ENCODE measurements at regions not wholly inside any gene's neighbourhood (a gene's known extent, or its start where the extent isn't known, plus 50 kb on each side); places are given as distances from the start of the nearest gene placed in this dataset.
"Not testable (repeated sequence)": the region's sequence is repeated elsewhere in the genome, so short reads cannot be mapped to it uniquely, and the experiment has no call there.

DNA sequence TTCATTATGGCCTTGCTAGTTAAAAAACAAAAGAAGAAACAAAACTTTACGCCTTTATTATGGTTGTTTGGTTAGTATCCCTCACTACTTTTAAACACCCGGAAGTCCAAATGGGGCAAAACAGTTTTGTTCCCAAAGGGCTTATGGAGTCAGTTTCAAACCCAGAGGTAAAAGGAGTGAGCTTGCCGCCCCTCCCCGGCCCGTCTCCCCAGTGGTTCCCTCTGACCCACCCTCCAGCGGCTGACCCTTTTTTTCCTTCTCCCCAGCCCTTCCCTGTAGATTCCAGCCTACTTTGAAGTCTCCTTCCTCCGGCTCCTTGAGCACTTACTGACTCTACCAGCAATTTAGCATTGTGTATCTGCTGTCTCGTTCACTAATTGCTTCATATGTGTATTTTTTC is 209.2 kb downstream of the ICOS start:
- no peaks in the 10 kb centered on the region for H3K4me1 Mint-ChIP-seq (ENCODE audit: low read depth, unreplicated experiment)
- CTCF ChIA-PET, result interaction anchor here (0.6 to 1.7 kb wide), 6 partner anchors 16 to 546 kb away, joined by 3 to 9 read pairs (median 4); no protein-coding TSS in a partner anchor
- no TSS peak for BruUV-seq (replicated peaks)
- no peaks in the 10 kb centered on the region for H3K9me3 Mint-ChIP-seq (ENCODE audit: low read depth, unreplicated experiment)
- intact Hi-C loops (cut with micrococcal nuclease; ENCODE audit: unreplicated experiment), result loop anchor here (2.0 to 10.0 kb wide), 7 partner anchors 29 to 1529 kb away; no protein-coding TSS in a partner anchor
- H3K27ac Mint-ChIP-seq (ENCODE audit: unreplicated experiment), result peak overlapping the region; percentile 68
- H3K4me3 Mint-ChIP-seq (ENCODE audit: low read depth, unreplicated experiment), result peak overlapping the region; percentile 65
- peaks cover 8% of the 10 kb centered on the region for H3K36me3 Mint-ChIP-seq (ENCODE audit: insufficient read depth, unreplicated experiment)
- H3K27me3 Mint-ChIP-seq (ENCODE audit: unreplicated experiment), result peaks cover 55% of the 10 kb centered on the region
- TF ChIP-seq, protein P1, sequence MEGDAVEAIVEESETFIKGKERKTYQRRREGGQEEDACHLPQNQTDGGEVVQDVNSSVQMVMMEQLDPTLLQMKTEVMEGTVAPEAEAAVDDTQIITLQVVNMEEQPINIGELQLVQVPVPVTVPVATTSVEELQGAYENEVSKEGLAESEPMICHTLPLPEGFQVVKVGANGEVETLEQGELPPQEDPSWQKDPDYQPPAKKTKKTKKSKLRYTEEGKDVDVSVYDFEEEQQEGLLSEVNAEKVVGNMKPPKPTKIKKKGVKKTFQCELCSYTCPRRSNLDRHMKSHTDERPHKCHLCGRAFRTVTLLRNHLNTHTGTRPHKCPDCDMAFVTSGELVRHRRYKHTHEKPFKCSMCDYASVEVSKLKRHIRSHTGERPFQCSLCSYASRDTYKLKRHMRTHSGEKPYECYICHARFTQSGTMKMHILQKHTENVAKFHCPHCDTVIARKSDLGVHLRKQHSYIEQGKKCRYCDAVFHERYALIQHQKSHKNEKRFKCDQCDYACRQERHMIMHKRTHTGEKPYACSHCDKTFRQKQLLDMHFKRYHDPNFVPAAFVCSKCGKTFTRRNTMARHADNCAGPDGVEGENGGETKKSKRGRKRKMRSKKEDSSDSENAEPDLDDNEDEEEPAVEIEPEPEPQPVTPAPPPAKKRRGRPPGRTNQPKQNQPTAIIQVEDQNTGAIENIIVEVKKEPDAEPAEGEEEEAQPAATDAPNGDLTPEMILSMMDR (IDR thresholded peaks at IDR 0.05; ENCODE audit: unreplicated experiment), result no peak
- peak; percentile 14 for DNase-seq

DNA sequence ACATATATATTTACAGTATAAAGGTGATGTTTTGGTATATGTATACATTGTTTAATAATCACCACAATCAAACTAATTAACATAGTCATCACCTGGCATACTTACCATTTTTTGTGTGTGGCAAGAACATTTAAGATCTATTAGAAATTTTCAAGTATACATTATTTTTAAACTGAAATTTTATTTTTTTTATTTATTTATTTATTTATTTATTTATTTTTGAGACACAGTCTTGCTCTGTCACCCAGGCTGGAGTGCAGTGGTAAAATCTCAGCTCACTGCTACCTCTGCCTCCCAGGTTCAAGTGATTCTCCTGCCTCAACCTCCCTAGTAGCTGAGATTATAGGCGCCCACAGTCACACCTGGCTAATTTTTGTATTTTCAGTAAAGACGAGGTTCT is 210.5 kb downstream of the ICOS start:
- CTCF ChIA-PET; BruUV-seq (replicated peaks); H3K36me3 Mint-ChIP-seq (ENCODE audit: insufficient read depth, unreplicated experiment); H3K4me1 Mint-ChIP-seq (ENCODE audit: low read depth, unreplicated experiment); H3K9me3 Mint-ChIP-seq (ENCODE audit: low read depth, unreplicated experiment); DNase-seq; H3K4me3 Mint-ChIP-seq (ENCODE audit: low read depth, unreplicated experiment); H3K27ac Mint-ChIP-seq (ENCODE audit: unreplicated experiment): not testable (repeated sequence)
- intact Hi-C loops (cut with micrococcal nuclease; ENCODE audit: unreplicated experiment), result loop anchor here (5.0 to 10.0 kb wide), 3 partner anchors 122 to 1528 kb away; no protein-coding TSS in a partner anchor
- H3K27me3 Mint-ChIP-seq (ENCODE audit: unreplicated experiment), result peaks cover 58% of the 10 kb centered on the region

DNA sequence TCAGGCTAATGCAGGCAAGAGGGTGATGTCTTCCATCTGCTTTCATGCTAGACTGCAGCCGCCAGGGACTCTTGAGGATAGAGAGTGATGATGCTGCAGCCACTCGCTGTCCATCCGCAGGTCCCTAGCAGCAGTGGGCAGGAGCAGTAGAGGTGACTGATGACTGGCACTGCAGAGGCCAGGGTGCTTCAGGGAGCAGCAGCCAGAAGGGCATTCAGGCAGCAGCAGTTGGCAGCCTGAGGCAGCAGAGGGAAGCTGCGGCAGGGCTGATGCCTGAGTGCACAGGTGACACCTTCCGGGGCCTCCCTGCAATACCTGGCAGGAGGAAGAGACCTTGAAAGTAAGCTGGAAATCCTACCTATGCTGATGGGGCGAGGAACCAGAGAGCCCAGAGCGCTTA is 214.2 kb downstream of the ICOS start:
- DNase-seq, result no peak
- no peak overlapping the region for H3K27ac Mint-ChIP-seq (ENCODE audit: unreplicated experiment)
- H3K9me3 Mint-ChIP-seq (ENCODE audit: low read depth, unreplicated experiment), result no peaks in the 10 kb centered on the region
- TF ChIP-seq, protein P1 (IDR thresholded peaks at IDR 0.05; ENCODE audit: unreplicated experiment), result no peak
- CTCF ChIA-PET, result interaction anchor here (0.5 kb wide), 1 partner anchor 1773 kb away, joined by 3 read pairs; no protein-coding TSS in a partner anchor
- H3K4me1 Mint-ChIP-seq (ENCODE audit: low read depth, unreplicated experiment), result no peaks in the 10 kb centered on the region
- H3K36me3 Mint-ChIP-seq (ENCODE audit: insufficient read depth, unreplicated experiment), result peaks cover 1% of the 10 kb centered on the region
- intact Hi-C loops (cut with micrococcal nuclease; ENCODE audit: unreplicated experiment), result no loop called here
- peaks cover 37% of the 10 kb centered on the region for H3K27me3 Mint-ChIP-seq (ENCODE audit: unreplicated experiment)
- no peak overlapping the region for H3K4me3 Mint-ChIP-seq (ENCODE audit: low read depth, unreplicated experiment)
- no TSS peak for BruUV-seq (replicated peaks)

DNA sequence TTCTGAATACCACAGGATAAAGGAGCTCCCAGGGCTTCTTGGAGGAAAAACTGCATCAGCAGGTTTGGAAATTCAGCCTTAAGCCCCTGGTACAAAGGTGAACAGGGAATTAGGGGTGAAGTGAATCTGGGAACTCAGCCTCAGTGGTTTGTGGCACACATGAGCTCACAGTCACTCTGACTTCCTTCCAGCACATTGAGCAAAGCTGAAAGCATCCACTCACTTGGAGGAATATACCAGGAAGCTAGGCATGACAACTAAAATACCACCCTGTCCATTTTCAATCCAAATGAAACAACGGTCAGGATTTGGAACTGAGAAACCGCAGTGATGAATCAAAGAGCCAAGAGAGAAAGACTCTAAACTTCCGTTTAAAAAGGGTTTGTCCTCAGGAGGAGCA is 216.1 kb downstream of the ICOS start:
- TF ChIP-seq, protein P1 (IDR thresholded peaks at IDR 0.05; ENCODE audit: unreplicated experiment), result no peak
- no peaks in the 10 kb centered on the region for H3K9me3 Mint-ChIP-seq (ENCODE audit: low read depth, unreplicated experiment)
- H3K4me1 Mint-ChIP-seq (ENCODE audit: low read depth, unreplicated experiment), result no peaks in the 10 kb centered on the region
- H3K4me3 Mint-ChIP-seq (ENCODE audit: low read depth, unreplicated experiment), result no peak overlapping the region
- CTCF ChIA-PET, result interaction anchor here (0.9 kb wide), 1 partner anchor 449 kb away, joined by 3 read pairs; no protein-coding TSS in a partner anchor
- no peaks in the 10 kb centered on the region for H3K36me3 Mint-ChIP-seq (ENCODE audit: insufficient read depth, unreplicated experiment)
- no TSS peak for BruUV-seq (replicated peaks)
- no peak overlapping the region for H3K27ac Mint-ChIP-seq (ENCODE audit: unreplicated experiment)
- no peak for DNase-seq
- H3K27me3 Mint-ChIP-seq (ENCODE audit: unreplicated experiment), result peaks cover 37% of the 10 kb centered on the region
- intact Hi-C loops (cut with micrococcal nuclease; ENCODE audit: unreplicated experiment), result no loop called here

DNA sequence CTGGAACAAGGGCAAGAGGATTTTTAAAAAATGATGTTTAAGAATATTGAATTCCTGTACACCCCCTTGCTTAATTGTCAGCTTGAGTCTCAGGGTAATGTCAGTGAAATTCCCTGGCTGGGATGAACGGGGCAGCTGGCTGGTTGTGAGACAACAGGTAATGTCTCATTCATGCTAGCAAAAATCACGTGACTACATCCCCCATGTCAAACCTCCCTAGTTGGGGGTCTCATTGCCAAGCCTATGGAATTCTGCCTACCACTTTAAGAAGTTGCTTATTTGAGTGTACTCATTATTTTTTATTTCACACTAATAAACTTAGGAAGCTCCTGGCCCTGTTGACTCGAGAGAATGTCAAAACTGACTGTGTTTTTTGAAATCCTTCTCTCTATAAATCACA is 218.3 kb downstream of the ICOS start:
- TF ChIP-seq, protein P1 (IDR thresholded peaks at IDR 0.05; ENCODE audit: unreplicated experiment), result no peak
- intact Hi-C loops (cut with micrococcal nuclease; ENCODE audit: unreplicated experiment), result no loop called here
- Mint-ChIP-seq H3K36me3 (ENCODE audit: insufficient read depth, unreplicated experiment) (no peaks in the 10 kb centered on the region), H3K27me3 (ENCODE audit: unreplicated experiment) (peaks cover 24% of the 10 kb centered on the region), H3K4me1 (ENCODE audit: low read depth, unreplicated experiment) (no peaks in the 10 kb centered on the region), H3K27ac (ENCODE audit: unreplicated experiment) (no peak overlapping the region), H3K9me3 (ENCODE audit: low read depth, unreplicated experiment) (no peaks in the 10 kb centered on the region), H3K4me3 (ENCODE audit: low read depth, unreplicated experiment) (no peak overlapping the region)
- CTCF ChIA-PET, result no interaction called here
- DNase-seq, result no peak
- BruUV-seq (replicated peaks), result no TSS peak
